Right cardiac atrium (tissue), 5 donors: ENCODE measurements at regions not wholly inside any gene's neighbourhood (a gene's known extent, or its start where the extent isn't known, plus 50 kb on each side); places are given as distances from the start of the nearest gene placed in this dataset.
"Not testable (repeated sequence)": the region's sequence is repeated elsewhere in the genome, so short reads cannot be mapped to it uniquely, and the experiment has no call there.

ENCODE experiments used
- ATAC-seq, 2 donors: fragments of 200-7000 bp; cut with Tn5 transposase; one replicate each; pipeline versions ENCODE4 v1.8.0 to v1.9.1; 2020; ENCODE audit warnings: moderate library complexity in 2 of 2, mild to moderate bottlenecking in 1 of 2
- DNase-seq, 3 donors: peaks; one replicate each; pipeline ENCODE4 v3.0.0-alpha.2; 2020
- H3K27ac ChIP-seq: one replicate; pipeline ENCODE4 v1.5.1; 2013; ENCODE audit warnings: mild to moderate bottlenecking, low read length, control low read depth, moderate library complexity
- H3K27me3 ChIP-seq: one replicate; pipeline ENCODE4 v1.6.1; 2013; ENCODE audit not compliant: control insufficient read depth, insufficient read depth
- H3K4me1 ChIP-seq: one replicate; pipeline ENCODE4 v1.6.1; 2013; ENCODE audit warnings: low read length; ENCODE audit not compliant: control insufficient read depth, insufficient read depth
- H3K4me3 ChIP-seq: one replicate; pipeline ENCODE4 v1.5.1; 2013; ENCODE audit warnings: low read length, control low read depth
- H3K9me3 ChIP-seq: one replicate; pipeline ENCODE4 v1.6.1; 2013; ENCODE audit warnings: low read length; ENCODE audit not compliant: control insufficient read depth
- WGBS: extraction: QIAGEN DNeasy Blood & Tissue Kit; methylation state at CpG from one replicate; pipeline ENCODE4 v1.1.7; 2013; 5-methylcytosine and 5-hydroxymethylcytosine counted together
- intact Hi-C, 4 donors: fragments of 100-400 bp; cut with DNase I; formaldehyde crosslinking; loops; one replicate each; pipeline versions ENCODE4 v1.11.0 to v1.14.0; 2022 to 2023
- donor health status: healthy with polysubstance abuse.
- donor health status: DM: no; HTN: yes; CAD: no.
- donor health status: DM: no; HTN: no; CAD: no.
- donor health status: DM: no; HTN: yes; CAD: no; lungs with severe emphysema.
- donor health status: DM: yes; HTN: yes; CAD: no.

DNA sequence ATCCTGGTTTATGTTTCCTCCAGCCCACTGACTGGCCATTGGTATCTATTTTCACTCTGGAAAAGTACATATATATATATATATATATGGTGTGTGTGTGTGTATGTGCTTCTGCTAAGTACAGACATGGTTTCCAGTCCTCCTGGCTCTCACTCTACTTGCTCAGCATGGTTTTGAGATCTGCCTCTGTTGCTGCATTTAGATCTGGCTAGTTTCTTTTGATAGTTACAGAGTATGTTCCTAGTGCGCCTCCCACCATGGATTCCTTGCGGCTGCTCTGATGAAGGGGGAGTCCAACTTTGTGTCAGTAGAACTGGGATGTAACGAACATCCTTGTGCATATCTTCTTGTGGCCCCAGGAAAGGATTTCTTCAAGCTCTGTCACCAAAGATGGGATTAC is 274.1 kb downstream of the MIAT start:
- intact Hi-C loops, result no loop called here
- Histone ChIP-seq H3K27ac (no peak overlapping the region), H3K27me3 (no peaks in the 10 kb centered on the region), H3K4me3 (no peak overlapping the region), H3K4me1 (no peaks in the 10 kb centered on the region), H3K9me3 (no peaks in the 10 kb centered on the region)
- DNase-seq, result no peak
- WGBS, result 74% methylated on average over 3 of the region's 3 CpGs
- no peak for ATAC-seq

DNA sequence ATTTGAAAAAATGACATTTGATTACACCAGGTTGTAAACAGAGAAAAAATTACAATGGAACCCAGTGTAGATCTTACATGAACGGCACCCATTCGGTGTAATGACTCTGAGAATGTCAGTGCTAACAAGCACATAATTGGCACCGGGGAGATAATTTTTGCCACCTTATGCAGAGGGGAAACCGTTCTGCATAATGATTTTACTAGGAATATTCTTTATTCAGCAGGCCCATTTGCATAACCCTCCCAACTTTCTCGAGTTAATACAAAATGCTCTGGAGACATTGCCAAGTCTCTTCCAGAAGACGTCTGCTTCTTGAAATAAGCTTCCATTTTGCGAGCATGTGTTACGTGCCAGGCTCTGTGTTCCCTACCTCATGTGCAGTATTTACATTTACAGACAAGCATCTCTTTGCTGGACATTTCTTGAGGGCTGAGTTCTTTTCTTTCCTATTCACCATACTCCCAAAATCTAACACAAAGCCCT is 275.8 kb downstream of the MIAT start:
- Histone ChIP-seq H3K9me3 (no peaks in the 10 kb centered on the region), H3K4me1 (no peaks in the 10 kb centered on the region), H3K27ac (no peak overlapping the region), H3K27me3 (no peaks in the 10 kb centered on the region), H3K4me3 (no peak overlapping the region)
- no peak for ATAC-seq
- 90% methylated on average over 8 of the region's 8 CpGs for WGBS
- no peak for DNase-seq
- intact Hi-C loops, result no loop called here

DNA sequence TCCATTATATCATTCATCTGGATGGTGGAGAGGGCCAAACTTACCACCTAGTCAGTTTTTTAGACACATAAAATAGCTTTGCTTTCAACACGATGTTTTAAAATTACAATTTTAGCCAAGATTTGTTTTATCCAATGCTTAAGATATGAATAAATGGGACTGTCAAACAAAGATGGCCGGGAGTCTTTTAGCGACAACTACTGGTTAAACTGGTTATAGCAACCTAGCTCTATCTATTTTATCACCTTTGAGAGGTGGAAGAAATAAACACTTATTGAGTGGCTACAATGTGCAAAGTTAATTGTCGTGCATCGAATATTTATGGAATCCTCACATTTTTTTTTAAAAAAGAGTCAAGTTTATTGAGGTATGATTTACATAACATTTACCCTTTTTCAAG is 279.8 kb downstream of the MIAT start:
- no peaks in the 10 kb centered on the region for H3K4me1 ChIP-seq
- no peaks in the 10 kb centered on the region for H3K9me3 ChIP-seq
- no peak overlapping the region for H3K27ac ChIP-seq
- ATAC-seq (no peak), DNase-seq (no peak)
- H3K4me3 ChIP-seq, result no peak overlapping the region
- intact Hi-C loops, result no loop called here
- WGBS, result 94% methylated on average over 5 of the region's 5 CpGs
- H3K27me3 ChIP-seq, result no peaks in the 10 kb centered on the region

DNA sequence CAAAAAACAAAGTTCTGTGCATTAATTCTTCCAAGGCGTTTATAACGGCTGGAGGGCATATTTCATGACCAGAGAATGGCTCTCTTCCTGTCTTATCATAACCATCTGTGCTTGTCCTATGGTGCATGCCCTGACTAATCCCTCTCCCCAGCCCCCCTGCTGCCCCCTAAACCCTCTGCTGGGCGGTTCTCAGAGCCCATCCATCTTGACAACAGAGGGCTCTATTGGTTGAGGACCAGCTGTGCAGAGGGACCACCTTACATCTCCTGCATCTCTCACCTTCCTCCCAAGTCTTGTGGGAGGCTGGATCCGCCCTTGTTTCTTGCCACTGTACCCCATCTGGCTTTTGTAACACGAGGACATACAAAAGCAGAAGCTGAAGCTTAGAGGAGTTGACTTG is 282.1 kb downstream of the MIAT start:
- H3K27ac ChIP-seq, result no peak overlapping the region
- 64% methylated on average over 5 of the region's 5 CpGs for WGBS

DNA sequence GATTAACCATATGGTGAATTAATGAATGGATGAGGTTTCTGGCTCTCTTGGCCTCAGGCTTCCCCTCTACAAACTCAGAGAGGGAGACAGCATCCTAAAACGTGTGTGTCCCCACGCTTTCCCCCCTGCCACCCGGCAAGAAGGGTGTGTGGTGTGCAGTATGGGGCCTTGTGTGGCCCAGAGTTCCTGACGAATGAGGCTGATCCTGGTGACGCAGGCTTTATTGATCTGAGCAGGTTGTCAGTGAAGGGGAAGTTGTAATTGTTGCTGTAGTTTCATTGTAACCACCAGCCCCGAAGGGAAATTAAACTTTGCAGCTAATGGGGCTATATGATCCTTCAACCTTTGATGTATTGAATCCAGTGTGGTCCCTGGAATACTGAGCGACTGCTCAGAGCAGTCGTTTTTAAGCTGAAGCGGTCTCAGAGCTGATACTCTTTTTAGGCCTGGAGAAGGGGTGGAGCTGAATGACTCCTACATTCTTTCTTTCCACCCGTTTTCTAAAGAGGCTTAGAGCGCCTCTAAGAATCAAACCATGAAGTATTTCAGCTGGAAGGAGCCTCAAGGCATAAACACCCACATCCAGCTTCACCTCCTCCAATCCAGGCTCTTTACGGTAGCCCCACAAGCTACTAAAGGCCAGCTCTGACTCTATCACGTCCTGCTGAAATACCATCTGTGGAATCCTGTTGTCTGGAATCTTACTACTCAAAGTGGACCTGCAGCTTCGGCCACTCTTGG is 284.7 kb downstream of the MIAT start:
- no peak for ATAC-seq
- Histone ChIP-seq H3K27me3 (no peaks in the 10 kb centered on the region), H3K4me3 (no peak overlapping the region), H3K4me1 (no peaks in the 10 kb centered on the region), H3K27ac (no peak overlapping the region), H3K9me3 (no peaks in the 10 kb centered on the region)
- no peak for DNase-seq
- intact Hi-C loops, result no loop called here
- WGBS, result 73% methylated on average over 14 of the region's 14 CpGs

More for the DNA sequence above, 282.1 kb downstream of the MIAT start:
- DNase-seq (no peak), ATAC-seq (no peak)
- intact Hi-C loops, result no loop called here
- Histone ChIP-seq H3K27me3 (no peaks in the 10 kb centered on the region), H3K4me1 (no peaks in the 10 kb centered on the region), H3K9me3 (no peaks in the 10 kb centered on the region), H3K4me3 (no peak overlapping the region)

DNA sequence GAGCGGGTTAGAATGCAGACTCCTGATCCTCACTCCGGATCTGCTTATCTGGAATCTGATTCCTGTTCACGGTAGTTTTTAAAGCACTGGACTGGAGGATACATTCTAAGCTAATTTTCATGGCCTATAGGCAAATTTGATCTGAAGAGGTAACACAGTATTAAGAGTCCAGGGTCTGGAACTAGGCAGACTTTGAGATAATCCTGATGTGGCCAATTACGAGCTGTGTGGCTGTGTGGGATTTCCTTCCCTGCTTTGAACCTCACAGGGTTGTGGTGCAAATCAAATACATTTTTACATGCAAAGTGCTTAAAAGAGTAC is 285.2 kb downstream of the MIAT start:
- 52% methylated on average over 4 of the region's 4 CpGs for WGBS
- no peak overlapping the region for H3K4me3 ChIP-seq
- H3K4me1 ChIP-seq, result no peaks in the 10 kb centered on the region
- no peaks in the 10 kb centered on the region for H3K27me3 ChIP-seq
- ATAC-seq (no peak), DNase-seq (no peak)
- no peaks in the 10 kb centered on the region for H3K9me3 ChIP-seq
- H3K27ac ChIP-seq, result no peak overlapping the region
- intact Hi-C loops, result no loop called here

DNA sequence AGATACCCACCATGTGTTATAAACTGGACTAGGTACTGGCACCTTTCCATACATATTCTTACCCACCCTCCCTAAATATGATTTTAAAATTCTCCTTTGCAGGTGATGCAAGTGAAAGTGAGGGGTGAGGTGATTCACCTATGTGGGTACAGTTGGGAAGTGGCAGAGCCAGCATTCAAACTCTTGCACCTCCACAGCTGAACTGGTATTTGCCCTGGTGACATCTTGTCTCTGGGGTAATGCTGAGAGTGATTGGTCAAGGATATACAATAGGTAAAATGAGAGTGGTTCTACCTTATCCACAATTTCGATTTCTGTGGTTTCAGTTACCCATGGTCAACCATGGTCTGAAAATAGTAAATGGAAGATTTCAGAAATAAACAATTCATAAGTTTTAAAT is 288.2 kb downstream of the MIAT start:
- no peak for ATAC-seq
- 64% methylated on average over 1 of the region's 1 CpG for WGBS

DNA sequence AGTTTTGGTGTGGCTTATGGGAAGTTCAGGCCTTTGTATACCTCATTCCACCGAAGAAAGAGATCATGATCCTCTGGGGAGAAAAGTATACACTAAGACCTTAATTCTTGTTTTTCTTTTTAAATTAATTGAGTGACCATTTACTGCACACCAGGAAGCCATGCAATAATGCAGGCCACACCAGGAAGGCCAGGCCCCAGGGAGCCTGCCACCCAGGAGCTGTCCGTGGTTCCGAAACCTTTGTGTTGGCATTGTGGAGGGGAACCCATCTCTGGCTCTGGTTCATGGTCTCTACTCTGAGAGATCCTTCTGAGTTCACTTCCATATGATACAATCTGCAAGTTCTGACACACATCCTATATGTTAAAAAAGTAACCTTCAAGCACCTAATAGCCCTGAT is 291.8 kb downstream of the MIAT start:
- ATAC-seq (no peak), DNase-seq (peak in 1 of 3 donors; percentile 47)
- no peak overlapping the region for H3K27ac ChIP-seq
- no peak overlapping the region for H3K4me3 ChIP-seq
- 72% methylated on average over 3 of the region's 3 CpGs for WGBS
- no peaks in the 10 kb centered on the region for H3K9me3 ChIP-seq
- H3K4me1 ChIP-seq, result peaks cover 3% of the 10 kb centered on the region
- H3K27me3 ChIP-seq, result no peaks in the 10 kb centered on the region
- intact Hi-C loops, result no loop called here

More for the DNA sequence above, 288.2 kb downstream of the MIAT start:
- Histone ChIP-seq H3K9me3 (no peaks in the 10 kb centered on the region), H3K4me3 (no peak overlapping the region), H3K27me3 (no peaks in the 10 kb centered on the region), H3K27ac (no peak overlapping the region), H3K4me1 (no peaks in the 10 kb centered on the region)
- no peak for DNase-seq
- intact Hi-C loops, result no loop called here

DNA sequence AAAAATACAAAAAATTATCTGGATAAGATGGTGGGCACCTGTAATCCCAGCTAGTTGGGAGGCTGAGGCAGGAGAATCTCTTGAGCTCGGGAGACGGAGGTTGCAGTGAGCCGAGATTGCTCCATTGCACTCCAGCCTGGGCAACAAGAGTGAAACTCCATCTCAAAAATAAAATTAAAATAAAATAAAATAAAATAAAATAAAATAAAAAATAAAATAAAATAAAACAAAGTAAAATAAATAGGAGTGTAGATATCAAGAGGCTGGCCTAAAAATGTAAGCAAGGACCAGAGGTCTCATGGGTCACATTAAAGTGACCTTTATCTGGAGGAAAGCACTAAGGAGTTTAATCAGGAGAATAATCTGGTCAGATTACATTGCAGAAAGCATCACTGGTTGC is 293.8 kb downstream of the MIAT start:
- H3K27me3 ChIP-seq, H3K9me3 ChIP-seq, H3K4me1 ChIP-seq, intact Hi-C loops, H3K4me3 ChIP-seq, DNase-seq, H3K27ac ChIP-seq, ATAC-seq: not testable (repeated sequence)
- WGBS, result 92% methylated on average over 3 of the region's 3 CpGs

DNA sequence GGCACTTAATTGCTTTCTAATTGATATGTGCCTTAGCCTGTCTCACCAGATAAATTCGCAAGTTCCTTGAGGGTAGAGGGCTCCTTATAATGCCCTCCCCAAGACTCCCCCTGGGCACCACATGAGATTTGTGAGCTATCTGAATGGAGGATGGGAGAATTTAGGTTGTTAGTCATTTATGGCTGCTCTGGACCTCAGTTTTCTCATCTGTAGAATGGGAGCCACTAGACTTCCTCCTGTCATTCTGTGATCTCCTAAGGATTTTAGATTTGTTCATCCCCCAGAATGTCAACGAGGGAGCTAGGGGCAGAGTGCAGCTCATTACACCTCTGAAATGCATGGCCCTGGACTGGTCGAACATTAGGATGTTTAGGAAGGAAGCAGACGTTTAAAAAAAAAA is 294.6 kb downstream of the MIAT start:
- ATAC-seq (no peak), DNase-seq (no peak)
- intact Hi-C loops, result no loop called here
- H3K27ac ChIP-seq, result no peak overlapping the region
- WGBS, result 38% methylated on average over 4 of the region's 4 CpGs
- no peaks in the 10 kb centered on the region for H3K9me3 ChIP-seq
- no peaks in the 10 kb centered on the region for H3K27me3 ChIP-seq
- H3K4me1 ChIP-seq, result peaks cover 3% of the 10 kb centered on the region
- H3K4me3 ChIP-seq, result no peak overlapping the region

DNA sequence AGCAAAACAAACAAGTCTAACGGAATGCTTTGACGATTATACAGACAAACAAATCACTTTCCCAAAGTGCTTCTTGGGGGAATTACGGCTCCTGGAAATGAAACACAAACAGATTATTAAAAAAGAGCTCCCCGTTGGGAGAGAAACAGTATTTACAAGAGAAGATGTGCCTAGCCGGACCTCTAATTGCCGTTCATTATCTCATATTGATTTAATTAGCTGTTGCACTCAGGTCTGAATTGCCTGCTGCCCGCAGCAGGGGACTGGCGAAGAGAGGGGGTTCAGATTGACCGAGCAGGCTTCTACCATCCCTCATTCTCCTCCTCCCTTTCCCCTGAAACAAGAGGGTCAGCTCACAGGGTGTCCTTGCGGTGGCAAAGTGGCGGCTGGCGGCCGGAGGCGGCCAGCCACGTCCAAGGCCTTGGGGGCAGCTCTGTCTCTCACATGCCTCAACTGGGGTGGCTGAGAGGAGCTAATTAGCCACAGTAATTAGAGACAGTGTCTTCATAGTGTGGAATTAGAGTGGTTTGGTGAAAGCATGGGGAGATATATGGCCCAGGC is 295.1 kb downstream of the MIAT start:
- Histone ChIP-seq H3K27me3 (no peaks in the 10 kb centered on the region), H3K4me3 (no peak overlapping the region), H3K27ac (no peak overlapping the region), H3K4me1 (peaks cover 3% of the 10 kb centered on the region), H3K9me3 (no peaks in the 10 kb centered on the region)
- DNase-seq, result no peak
- intact Hi-C loops, result no loop called here
- no peak for ATAC-seq
- WGBS, result 33% methylated on average over 15 of the region's 15 CpGs
